K562 (cell line): ENCODE measurements at regions not wholly inside any gene's neighbourhood (a gene's known extent, or its start where the extent isn't known, plus 50 kb on each side); places are given as distances from the start of the nearest gene placed in this dataset.

Experiments
- ATAC-seq: fragments of 200-7000 bp; cut with Tn5 transposase; 3 replicates; pipeline ENCODE4 v1.9.1; 2020; ENCODE audit warnings: moderate library complexity
- BruUV-seq: library from RNA; stranded (reverse); fragments of 400-500 nt; replicated peaks from 2 replicates; lab custom pipeline; 2021; lab: Mats Ljungman, UMichigan
- CTCF ChIA-PET: fragments of 300-600 bp; formaldehyde crosslinking; extraction: SDS; loops from one replicate; lab custom pipeline; 2021; ENCODE audit warnings: low intra/inter-chr PET ratio; lab: Yijun Ruan, JAX
- POLR2A ChIA-PET: fragments of 300-600, 350-650 bp; sonication (Branson Sonifier 250); formaldehyde crosslinking; extraction: SDS; loops from one replicate; lab custom pipeline; 2021; ENCODE audit warnings: antibody characterized with exemption, inconsistent platforms; lab: Yijun Ruan, JAX
- DNase-seq, 4 experiments: peaks; one replicate each; pipeline versions ENCODE4 v3.0.0 to v3.0.0-alpha.2; 2011 to 2018; ENCODE audit warnings: low spot score in 3 of 4, mixed read lengths in 3 of 4; ENCODE audit errors: extremely low read depth in 1 of 4
- FAIRE-seq: peaks from 2 replicates; lab custom pipeline; 2011; peaks lifted over from hg19 to GRCh38; lab: Jason Lieb, UNC
- H2AFZ ChIP-seq: 2 replicates; pipeline ENCODE4 v1.6.0; 2011; ENCODE audit warnings: low read depth, low read length, control low read depth, inconsistent platforms
- H3K27ac ChIP-seq: fragments of 200-600 bp; 3 replicates; pipeline ENCODE4 v1.8.0; 2011; ENCODE audit warnings: low read depth, mild to moderate bottlenecking, control low read depth, inconsistent platforms, low read length, moderate library complexity, mixed read lengths; ENCODE audit errors: extremely low read depth
- H3K27me3 ChIP-seq, 2 experiments: fragments of 300-600 bp in 1 of 2; 2 replicates in 1 of 2; 3 replicates in 1 of 2; pipeline versions ENCODE4 v1.6.0 to v1.8.0; 2011; ENCODE audit warnings: inconsistent platforms in 2 of 2, low read length in 2 of 2, mild to moderate bottlenecking in 1 of 2, mixed read lengths in 1 of 2, moderate library complexity in 1 of 2; ENCODE audit not compliant: control insufficient read depth in 2 of 2, insufficient read depth in 2 of 2
- H3K36me3 ChIP-seq: fragments of 300-600 bp; 3 replicates; pipeline ENCODE4 v1.8.0; 2011; ENCODE audit warnings: mild to moderate bottlenecking, low read length, inconsistent platforms; ENCODE audit not compliant: control insufficient read depth, insufficient read depth
- H3K4me1 ChIP-seq, 2 experiments: fragments of 200-600 bp in 1 of 2; replicated peaks in 1 of 2; 2 replicates in 1 of 2; 3 replicates in 1 of 2; pipeline versions ENCODE4 v1.5.1 to v1.8.0; 2011; ENCODE audit warnings: inconsistent platforms in 2 of 2, low read length in 2 of 2, mild to moderate bottlenecking in 1 of 2, mixed read lengths in 1 of 2, moderate library complexity in 1 of 2; ENCODE audit not compliant: control insufficient read depth in 2 of 2, insufficient read depth in 2 of 2
- H3K4me2 ChIP-seq: 2 replicates; pipeline ENCODE4 v1.6.1; 2011; ENCODE audit warnings: low read length, control low read depth, inconsistent platforms, mixed read lengths; ENCODE audit not compliant: insufficient read depth
- H3K4me3 ChIP-seq: fragments of 200-600 bp; sonication (generic), shearing (Covaris generic); 2 replicates; pipeline ENCODE4 v1.5.1; 2016; ENCODE audit warnings: control low read depth, inconsistent platforms
- H3K79me2 ChIP-seq: fragments of 200-600 bp; 3 replicates; pipeline ENCODE4 v1.8.0; 2011; ENCODE audit warnings: low read length, inconsistent platforms; ENCODE audit not compliant: control insufficient read depth, insufficient read depth
- H3K9ac ChIP-seq, 2 experiments: 2 replicates each; pipeline versions ENCODE4 v1.6.0 to v1.6.1; 2011; ENCODE audit warnings: low read depth in 2 of 2, low read length in 2 of 2, control low read depth in 1 of 2, inconsistent platforms in 1 of 2, mild to moderate bottlenecking in 1 of 2, mixed read lengths in 1 of 2; ENCODE audit not compliant: insufficient read depth in 1 of 2
- H3K9me1 ChIP-seq: one replicate; pipeline ENCODE4 v1.6.0; 2011; ENCODE audit warnings: inconsistent platforms, mild to moderate bottlenecking, low read length, moderate library complexity; ENCODE audit not compliant: control insufficient read depth, insufficient read depth
- H3K9me3 ChIP-seq: replicated peaks from 2 replicates; pipeline ENCODE4 v1.5.1; 2011; ENCODE audit warnings: low read depth, low read length, inconsistent platforms; ENCODE audit not compliant: control insufficient read depth, insufficient read depth
- H4K20me1 ChIP-seq: replicated peaks from 2 replicates; pipeline ENCODE4 v1.6.1; 2011; ENCODE audit warnings: low read length, inconsistent platforms, mixed read lengths; ENCODE audit not compliant: control insufficient read depth, insufficient read depth
- BCOR ChIP-seq: fragments of 450-650 bp; IDR thresholded peaks from 2 replicates; pipeline ENCODE4 v1.6.1; 2016
- EP400 ChIP-seq: fragments of 450-650 bp; IDR thresholded peaks from 2 replicates; pipeline ENCODE4 v1.6.1; 2017; ENCODE audit warnings: antibody characterized with exemption, mild to moderate bottlenecking, moderate library complexity
- ETV5 ChIP-seq: sonication (generic); formaldehyde crosslinking; IDR thresholded peaks from 2 replicates; pipeline ENCODE4 v1.4.0; 2020; ENCODE audit warnings: low read depth, mild to moderate bottlenecking, missing genetic modification reagents
- MYNN ChIP-seq, 2 experiments: sonication (generic); formaldehyde crosslinking in 1 of 2; IDR thresholded peaks; 2 replicates each; pipeline versions ENCODE4 v1.5.0 to v1.6.1; 2016 to 2020; ENCODE audit warnings: antibody characterized with exemption in 1 of 2, missing genetic modification reagents in 1 of 2
- NCOA6 ChIP-seq: fragments of 450-650 bp; IDR thresholded peaks from 2 replicates; pipeline ENCODE4 v1.6.1; 2017; ENCODE audit warnings: mild to moderate bottlenecking
- SMAD2 ChIP-seq: fragments of 150-350 bp; IDR thresholded peaks from 2 replicates; pipeline ENCODE4 v1.6.1; 2014; ENCODE audit warnings: low read depth, mild to moderate bottlenecking, low read length
- SMARCE1 ChIP-seq: fragments of 450-650 bp; IDR thresholded peaks from 2 replicates; pipeline ENCODE4 v1.7.1; 2016; ENCODE audit warnings: mild to moderate bottlenecking
- SP1 ChIP-seq: sonication (generic); formaldehyde crosslinking; IDR thresholded peaks from 2 replicates; pipeline ENCODE4 v1.8.1; 2022; ENCODE audit warnings: mild to moderate bottlenecking, missing genetic modification reagents
- SRF ChIP-seq, 2 experiments: fragments of 250-450, 450-650 bp in 1 of 2; sonication (Bioruptor Pico) in 1 of 2; sonication (generic) in 1 of 2; formaldehyde crosslinking; IDR thresholded peaks; 2 replicates each; pipeline versions ENCODE4 v1.5.0 to v1.5.1; 2020 to 2022; ENCODE audit warnings: mild to moderate bottlenecking in 1 of 2, missing genetic modification reagents in 1 of 2
- ZNF263 ChIP-seq: sonication (generic); formaldehyde crosslinking; IDR thresholded peaks from 2 replicates; pipeline ENCODE4 v1.8.0; 2022; ENCODE audit warnings: mild to moderate bottlenecking, missing genetic modification reagents, borderline replicate concordance
- ZNF561 ChIP-seq: fragments of 450-650 bp; formaldehyde crosslinking; conservative IDR thresholded peaks from 2 replicates; pipeline ENCODE4 v1.4.0; 2020; ENCODE audit warnings: mild to moderate bottlenecking, moderate library complexity
- WGBS: fragments of 100-300 bp; shearing (Covaris generic); methylation state at CpG from one replicate; pipeline ENCODE4 v1.1.6; 2016; ENCODE audit warnings: low coverage, mixed read lengths; ENCODE audit not compliant: insufficient coverage; ENCODE audit errors: missing lambda C conversion rate; 5-methylcytosine and 5-hydroxymethylcytosine counted together
- in situ Hi-C: fragments of 300-500 bp; cut with MboI; formaldehyde crosslinking; loops from 4 replicates; pipeline ENCODE4 v1.15.0; 2018; ENCODE audit warnings: inconsistent platforms, mixed read lengths
- intact Hi-C: fragments of 100-400 bp; cut with micrococcal nuclease; formaldehyde crosslinking; loops from 2 replicates; pipeline ENCODE4 v1.14.2; 2022
- TF ChIP-seq, protein P1 (sequence below), 2 experiments: fragments of 450-650 bp in 1 of 2; sonication (generic) in 1 of 2; formaldehyde crosslinking; conservative IDR thresholded peaks; 2 replicates each; pipeline versions ENCODE4 v1.4.0 to v1.8.1; 2020 to 2022; ENCODE audit warnings: mild to moderate bottlenecking in 1 of 2, missing genetic modification reagents in 1 of 2

DNA sequence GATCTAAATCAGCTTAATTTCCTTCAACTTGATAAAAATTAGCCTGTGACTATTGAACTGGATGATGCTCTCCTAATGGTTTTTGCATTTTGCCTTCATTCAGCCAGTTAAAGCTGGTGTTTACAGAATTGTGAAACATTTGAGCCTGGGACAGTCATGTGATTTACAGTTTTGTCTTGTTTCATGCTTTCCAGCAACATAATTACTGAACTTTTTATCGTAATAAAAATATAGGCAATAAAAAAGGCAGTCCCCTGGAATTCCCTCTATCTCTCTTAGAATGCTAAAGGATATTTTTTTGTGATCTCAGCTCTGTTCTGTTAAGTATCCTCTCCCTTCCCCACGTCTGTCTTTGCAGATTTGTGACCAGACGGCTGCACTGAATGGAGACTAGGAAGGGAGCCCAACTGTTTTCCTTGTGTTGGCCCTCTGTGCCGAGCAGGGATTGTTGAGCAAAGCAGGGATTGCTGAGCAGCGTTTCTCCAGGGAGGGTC lies 70.3 kb upstream of the RGL1 start:
- peaks cover 0 to 3% of the 10 kb centered on the region in 2 experiments; a peak in 3 of 5 replicates for H3K27me3 ChIP-seq
- POLR2A ChIA-PET, result no interaction called here
- TF ChIP-seq NCOA6, result no peak
- TF ChIP-seq ZNF263 (CRISPR knock-in tag), result no peak
- TF ChIP-seq SMARCE1, result no peak
- TF ChIP-seq, protein P1, sequence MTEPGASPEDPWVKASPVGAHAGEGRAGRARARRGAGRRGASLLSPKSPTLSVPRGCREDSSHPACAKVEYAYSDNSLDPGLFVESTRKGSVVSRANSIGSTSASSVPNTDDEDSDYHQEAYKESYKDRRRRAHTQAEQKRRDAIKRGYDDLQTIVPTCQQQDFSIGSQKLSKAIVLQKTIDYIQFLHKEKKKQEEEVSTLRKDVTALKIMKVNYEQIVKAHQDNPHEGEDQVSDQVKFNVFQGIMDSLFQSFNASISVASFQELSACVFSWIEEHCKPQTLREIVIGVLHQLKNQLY (CRISPR knock-in tag; conservative IDR thresholded peaks at IDR 0.05), result no peak
- no peak for TF ChIP-seq ETV5 (CRISPR knock-in tag)
- TF ChIP-seq BCOR, result no peak
- TF ChIP-seq SRF (CRISPR knock-in tag; IDR thresholded peaks at IDR 0.05), result no peak
- TF ChIP-seq MYNN (IDR thresholded peaks at IDR 0.05), result no peak
- no peak for TF ChIP-seq MYNN (CRISPR knock-in tag; IDR thresholded peaks at IDR 0.05)
- no peak for TF ChIP-seq EP400
- no peak for TF ChIP-seq SP1 (CRISPR knock-in tag)
- no peak for TF ChIP-seq SMAD2
- no peak for TF ChIP-seq ZNF561
- H3K4me3 ChIP-seq, result no peak overlapping the region
- 1% methylated on average over 5 of the region's 5 CpGs for WGBS
- intact Hi-C loops (no loop called here), in situ Hi-C loops (no loop called here)
- H3K9me3 ChIP-seq, result no peaks in the 10 kb centered on the region
- ATAC-seq (no peak), FAIRE-seq (no peak), DNase-seq (no peak)
- no peaks in the 10 kb centered on the region for H4K20me1 ChIP-seq
- no peaks in the 10 kb centered on the region for H3K36me3 ChIP-seq
- BruUV-seq, result no TSS peak
- no peaks in the 10 kb centered on the region for H3K79me2 ChIP-seq
- no peak overlapping the region for H3K27ac ChIP-seq
- H2AFZ ChIP-seq, result no peak overlapping the region
- CTCF ChIA-PET, result no interaction called here
- no peak overlapping the region for H3K4me2 ChIP-seq
- no peaks in the 10 kb centered on the region for H3K9me1 ChIP-seq
- H3K4me1 ChIP-seq, result no peaks in the 10 kb centered on the region
- H3K9ac ChIP-seq, result no peak overlapping the region
